SK-N-SH treated with all-trans-retinoic acid at 6 μM for 48 hours (cell line): ENCODE measurements at regions not wholly inside any gene's neighbourhood (a gene's known extent, or its start where the extent isn't known, plus 50 kb on each side); places are given as distances from the start of the nearest gene placed in this dataset.

Source experiments
- GLIS3 ChIP-seq: fragments of 250-450 bp; sonication (Bioruptor Pico); IDR thresholded peaks from 2 replicates; pipeline ENCODE4 v1.5.0; 2020; ENCODE audit warnings: mild to moderate bottlenecking, moderate library complexity
- ISL1 ChIP-seq: fragments of 250-450 bp; sonication (Bioruptor Pico); IDR thresholded peaks from 2 replicates; pipeline ENCODE4 v2.1.2; 2022; ENCODE audit warnings: mild to moderate bottlenecking, moderate library complexity
- RARB ChIP-seq: fragments of 250-450 bp; sonication (Bioruptor Pico); IDR thresholded peaks from 2 replicates; pipeline ENCODE4 v1.8.0; 2021; ENCODE audit warnings: mild to moderate bottlenecking, moderate library complexity
- TCF4 ChIP-seq: fragments of 250-450 bp; sonication (Bioruptor Pico); IDR thresholded peaks from 2 replicates; pipeline ENCODE4 v1.8.0; 2021; ENCODE audit warnings: mild to moderate bottlenecking, moderate library complexity, borderline replicate concordance
- TSHZ2 ChIP-seq: fragments of 250-450 bp; sonication (Bioruptor Pico); IDR thresholded peaks from 2 replicates; pipeline ENCODE4 v1.5.0; 2020; ENCODE audit warnings: mild to moderate bottlenecking, moderate library complexity
- ZFP30 ChIP-seq: fragments of 450-650 bp; formaldehyde crosslinking; IDR thresholded peaks from 2 replicates; pipeline ENCODE4 v1.5.0; 2022; ENCODE audit warnings: mild to moderate bottlenecking, moderate library complexity
- TF ChIP-seq, protein P1 (sequence below): fragments of 250-450 bp; sonication (Bioruptor Pico); IDR thresholded peaks from 2 replicates; pipeline ENCODE4 v1.8.0; 2020; ENCODE audit warnings: mild to moderate bottlenecking, moderate library complexity, borderline replicate concordance

DNA sequence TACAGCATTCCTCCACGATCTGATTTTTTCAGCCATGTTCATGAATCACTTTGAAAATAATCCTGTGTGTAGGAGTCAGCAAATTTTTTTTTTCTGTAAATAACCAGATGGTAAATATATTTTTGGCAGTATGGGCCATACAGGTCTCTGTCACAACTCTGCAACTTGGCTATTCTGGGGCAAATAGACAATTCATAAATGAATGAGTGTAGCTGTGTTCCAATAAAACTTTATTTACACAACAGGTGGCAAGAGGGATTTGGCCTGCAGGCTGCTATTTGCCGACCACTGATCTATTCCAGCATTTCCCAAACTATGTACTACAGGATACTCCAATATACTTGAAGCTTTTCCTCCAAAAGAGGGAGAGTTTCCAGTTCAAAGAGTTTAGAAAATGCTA, 78.7 kb upstream of the SVIL start:
- TF ChIP-seq, protein P1, sequence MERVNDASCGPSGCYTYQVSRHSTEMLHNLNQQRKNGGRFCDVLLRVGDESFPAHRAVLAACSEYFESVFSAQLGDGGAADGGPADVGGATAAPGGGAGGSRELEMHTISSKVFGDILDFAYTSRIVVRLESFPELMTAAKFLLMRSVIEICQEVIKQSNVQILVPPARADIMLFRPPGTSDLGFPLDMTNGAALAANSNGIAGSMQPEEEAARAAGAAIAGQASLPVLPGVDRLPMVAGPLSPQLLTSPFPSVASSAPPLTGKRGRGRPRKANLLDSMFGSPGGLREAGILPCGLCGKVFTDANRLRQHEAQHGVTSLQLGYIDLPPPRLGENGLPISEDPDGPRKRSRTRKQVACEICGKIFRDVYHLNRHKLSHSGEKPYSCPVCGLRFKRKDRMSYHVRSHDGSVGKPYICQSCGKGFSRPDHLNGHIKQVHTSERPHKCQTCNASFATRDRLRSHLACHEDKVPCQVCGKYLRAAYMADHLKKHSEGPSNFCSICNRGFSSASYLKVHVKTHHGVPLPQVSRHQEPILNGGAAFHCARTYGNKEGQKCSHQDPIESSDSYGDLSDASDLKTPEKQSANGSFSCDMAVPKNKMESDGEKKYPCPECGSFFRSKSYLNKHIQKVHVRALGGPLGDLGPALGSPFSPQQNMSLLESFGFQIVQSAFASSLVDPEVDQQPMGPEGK (CRISPR knock-in tag): no peak
- TF ChIP-seq GLIS3 (CRISPR knock-in tag) (no peak), RARB (CRISPR knock-in tag) (no peak), TCF4 (CRISPR knock-in tag) (no peak), ISL1 (CRISPR knock-in tag) (no peak), ZFP30 (CRISPR knock-in tag) (no peak), TSHZ2 (no peak)
